Cardiac fibroblast (primary cell): ENCODE measurements at regions not wholly inside any gene's neighbourhood (a gene's known extent, or its start where the extent isn't known, plus 50 kb on each side); places are given as distances from the start of the nearest gene placed in this dataset.

Experiments used
- DNase-seq, 2 donors: peaks; one replicate each; pipeline versions ENCODE4 v3.0.0 to v3.0.0-alpha.2; 2010; ENCODE audit warnings: low read depth in 2 of 2
- H3K4me3 ChIP-seq, 2 donors: replicated peaks in 1 of 2; 1 replicate in 1 of 2; 2 replicates in 1 of 2; pipeline ENCODE4 v1.5.1; 2011; ENCODE audit warnings: low read depth in 2 of 2, low read length in 2 of 2, mild to moderate bottlenecking in 2 of 2, moderate library complexity in 1 of 2
- CTCF ChIP-seq: IDR thresholded peaks from one replicate; pipeline ENCODE4 v1.5.1; 2011; ENCODE audit warnings: low read depth, mild to moderate bottlenecking, low read length, inconsistent platforms

- no peak overlapping the region for H3K4me3 ChIP-seq
- DNase-seq: no peak
- TF ChIP-seq CTCF: no peak
These were observed 52.5 kb upstream of the SNX2 start for GRCh38 chr5:122722341-122722740.

GRCh38 chr5:122723606-122724352, 51.1 kb upstream of the SNX2 start:
- DNase-seq: peak; percentile 58 to 74

More at GRCh38 chr5:122723606-122724352, 51.1 kb upstream of the SNX2 start:
- TF ChIP-seq CTCF: no peak
- no peak overlapping the region for H3K4me3 ChIP-seq
